BJ (cell line): ENCODE measurements at regions not wholly inside any gene's neighbourhood (a gene's known extent, or its start where the extent isn't known, plus 50 kb on each side); places are given as distances from the start of the nearest gene placed in this dataset.

Source experiments
- CTCF ChIA-PET: fragments of 350-600 bp; formaldehyde crosslinking; extraction: SDS; loops from one replicate; lab custom pipeline; 2021; ENCODE audit warnings: antibody characterized with exemption, inconsistent platforms; lab: Yijun Ruan, JAX
- POLR2A ChIA-PET: fragments of 300-600 bp; sonication (Branson Sonifier 250); formaldehyde crosslinking; extraction: SDS; loops from one replicate; lab custom pipeline; 2021; ENCODE audit warnings: antibody characterized with exemption; lab: Charles Lee
- DNase-seq: peaks from one replicate; pipeline ENCODE4 v3.0.0-alpha.2; 2011; ENCODE audit warnings: low read depth
- H3K27me3 ChIP-seq: 2 replicates; pipeline ENCODE4 v1.6.0; 2011; ENCODE audit warnings: low read length; ENCODE audit not compliant: control insufficient read depth, insufficient read depth
- H3K36me3 ChIP-seq: 2 replicates; pipeline ENCODE4 v1.5.1; 2011; ENCODE audit warnings: low read length; ENCODE audit not compliant: control insufficient read depth, insufficient read depth
- H3K4me3 ChIP-seq: 2 replicates; pipeline ENCODE4 v1.5.1; 2011; ENCODE audit warnings: low read depth, mild to moderate bottlenecking, control low read depth, low read length
- TF ChIP-seq, protein P1 (sequence below): IDR thresholded peaks from 2 replicates; pipeline ENCODE4 v1.5.1; 2011; ENCODE audit warnings: low read depth, mild to moderate bottlenecking, control low read depth, inconsistent platforms, low read length, moderate library complexity; ENCODE audit not compliant: insufficient read depth

- ChIA-PET POLR2A (interaction anchor here (0.6 kb wide), 1 partner anchor 129 kb away, joined by 4 read pairs; no protein-coding TSS in a partner anchor), CTCF (interaction anchor here (0.9 to 1.5 kb wide), 2 partner anchors 10 to 22 kb away, joined by 3 read pairs; no protein-coding TSS in a partner anchor)
- DNase-seq, result no peak
- Histone ChIP-seq H3K27me3 (no peaks in the 10 kb centered on the region), H3K36me3 (no peaks in the 10 kb centered on the region), H3K4me3 (no peak overlapping the region)
- TF ChIP-seq, protein P1, sequence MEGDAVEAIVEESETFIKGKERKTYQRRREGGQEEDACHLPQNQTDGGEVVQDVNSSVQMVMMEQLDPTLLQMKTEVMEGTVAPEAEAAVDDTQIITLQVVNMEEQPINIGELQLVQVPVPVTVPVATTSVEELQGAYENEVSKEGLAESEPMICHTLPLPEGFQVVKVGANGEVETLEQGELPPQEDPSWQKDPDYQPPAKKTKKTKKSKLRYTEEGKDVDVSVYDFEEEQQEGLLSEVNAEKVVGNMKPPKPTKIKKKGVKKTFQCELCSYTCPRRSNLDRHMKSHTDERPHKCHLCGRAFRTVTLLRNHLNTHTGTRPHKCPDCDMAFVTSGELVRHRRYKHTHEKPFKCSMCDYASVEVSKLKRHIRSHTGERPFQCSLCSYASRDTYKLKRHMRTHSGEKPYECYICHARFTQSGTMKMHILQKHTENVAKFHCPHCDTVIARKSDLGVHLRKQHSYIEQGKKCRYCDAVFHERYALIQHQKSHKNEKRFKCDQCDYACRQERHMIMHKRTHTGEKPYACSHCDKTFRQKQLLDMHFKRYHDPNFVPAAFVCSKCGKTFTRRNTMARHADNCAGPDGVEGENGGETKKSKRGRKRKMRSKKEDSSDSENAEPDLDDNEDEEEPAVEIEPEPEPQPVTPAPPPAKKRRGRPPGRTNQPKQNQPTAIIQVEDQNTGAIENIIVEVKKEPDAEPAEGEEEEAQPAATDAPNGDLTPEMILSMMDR, result no peak
These were observed 179.0 kb upstream of the CD180 start for GRCh38 chr5:67375606-67376005.

DNA sequence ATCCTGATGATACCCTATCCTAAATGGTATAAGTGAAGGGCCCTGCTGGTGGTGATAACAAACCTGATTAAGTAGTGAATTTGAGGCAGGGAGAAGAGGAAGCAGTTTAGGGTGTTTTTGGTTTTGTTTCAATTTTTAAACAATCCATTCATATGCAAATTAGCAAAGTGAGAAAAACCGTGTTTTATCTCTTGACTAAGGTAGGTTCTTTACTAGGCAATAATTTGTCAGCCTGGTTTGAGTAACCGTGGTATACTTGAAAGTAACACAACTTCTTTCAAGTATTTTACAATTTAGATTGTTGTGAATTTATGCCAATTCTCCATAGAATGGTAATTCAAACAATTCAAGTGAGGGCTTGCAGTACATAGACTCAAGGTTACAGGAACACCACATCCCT, 177.8 kb upstream of the CD180 start:
- ChIA-PET CTCF (no interaction called here), POLR2A (no interaction called here)
- no peak for DNase-seq
- Histone ChIP-seq H3K27me3 (no peaks in the 10 kb centered on the region), H3K4me3 (no peak overlapping the region), H3K36me3 (no peaks in the 10 kb centered on the region)
- TF ChIP-seq, protein P1, result no peak

DNA sequence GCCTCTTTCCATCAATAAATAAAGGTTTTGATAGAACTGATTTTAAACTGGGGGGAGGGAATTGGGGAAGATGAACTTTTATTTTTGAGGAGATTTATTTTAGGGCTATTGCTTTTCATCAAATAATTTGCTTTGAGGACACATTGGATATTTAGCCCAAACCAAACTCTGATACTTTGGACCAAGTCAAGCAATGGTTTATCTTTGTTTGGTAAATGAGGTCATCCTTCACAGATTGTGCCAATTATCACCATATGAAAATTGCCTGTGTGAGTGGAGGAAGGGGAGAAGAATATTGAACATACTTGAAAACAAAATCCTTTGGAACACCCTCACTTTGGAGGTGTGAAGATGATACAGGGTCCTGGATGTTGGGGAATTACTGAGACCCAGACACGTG, 176.9 kb upstream of the CD180 start:
- DNase-seq, result no peak
- no peaks in the 10 kb centered on the region for H3K36me3 ChIP-seq
- POLR2A ChIA-PET, result no interaction called here
- CTCF ChIA-PET, result no interaction called here
- H3K27me3 ChIP-seq, result no peaks in the 10 kb centered on the region
- TF ChIP-seq, protein P1, result no peak
- no peak overlapping the region for H3K4me3 ChIP-seq

- DNase-seq, result no peak
- CTCF ChIA-PET, result no interaction called here
- H3K36me3 ChIP-seq, result no peaks in the 10 kb centered on the region
- POLR2A ChIA-PET, result no interaction called here
- H3K27me3 ChIP-seq, result no peaks in the 10 kb centered on the region
- no peak overlapping the region for H3K4me3 ChIP-seq
- TF ChIP-seq, protein P1, result no peak
These were observed 176.3 kb upstream of the CD180 start for GRCh38 chr5:67372887-67373286.

- ChIA-PET POLR2A (no interaction called here), CTCF (no interaction called here)
- DNase-seq, result no peak
- Histone ChIP-seq H3K27me3 (no peaks in the 10 kb centered on the region), H3K4me3 (no peak overlapping the region), H3K36me3 (no peaks in the 10 kb centered on the region)
- TF ChIP-seq, protein P1, result no peak
These were observed 175.3 kb upstream of the CD180 start for GRCh38 chr5:67371924-67372323.
